HG03571 (cell line): ENCODE measurements at regions not wholly inside any gene's neighbourhood (a gene's known extent, or its start where the extent isn't known, plus 50 kb on each side); places are given as distances from the start of the nearest gene placed in this dataset.
A peak's percentile ranks its signal among the peaks of the same experiment; 100 is the strongest.

Experiments used
- ATAC-seq: cut with Tn5 transposase; IDR thresholded peaks from one replicate; pipeline ENCODE4 v1.9.1; 2021; ENCODE audit not compliant: unreplicated experiment

DNA sequence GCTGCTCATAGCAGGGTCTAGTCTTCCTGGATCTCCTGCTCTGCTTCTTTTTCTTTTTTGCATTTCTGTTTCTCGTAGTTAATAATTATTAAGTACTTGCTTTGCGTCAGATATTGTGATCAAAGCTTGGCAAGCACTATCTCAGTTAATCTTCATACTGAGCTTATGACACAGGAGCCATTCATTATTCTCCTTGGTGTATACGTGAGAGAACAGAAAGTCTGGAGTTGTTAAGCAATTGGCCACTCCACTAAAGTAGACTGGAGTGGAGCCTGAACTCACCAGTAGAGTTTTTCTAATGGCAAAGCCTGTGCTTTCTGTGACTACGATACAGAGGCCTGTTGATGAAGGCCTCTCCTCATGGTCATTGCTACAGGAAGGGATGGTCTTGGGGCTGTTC is 285.9 kb downstream of the RFC3 start:
- ATAC-seq, result no peak

DNA sequence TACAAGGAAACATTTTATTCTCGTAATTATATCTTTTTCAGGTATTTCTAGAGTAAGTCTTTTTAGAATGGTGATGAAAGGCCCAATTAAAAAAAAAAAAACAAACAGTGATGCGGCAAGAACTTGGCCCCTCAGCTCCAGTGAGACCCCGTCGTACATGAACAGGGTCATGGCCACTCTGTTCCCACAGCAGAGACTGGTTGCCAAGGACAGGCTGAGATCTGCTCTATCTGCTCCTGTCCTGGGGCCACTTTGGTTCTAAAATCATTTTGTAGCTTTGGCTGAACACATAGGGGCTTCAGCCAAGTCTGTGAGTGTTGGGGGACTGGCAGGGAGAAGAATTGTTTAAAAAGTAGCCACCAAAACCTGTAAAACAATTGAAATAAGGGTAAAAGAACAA is 286.9 kb downstream of the RFC3 start:
- ATAC-seq, result no peak

DNA sequence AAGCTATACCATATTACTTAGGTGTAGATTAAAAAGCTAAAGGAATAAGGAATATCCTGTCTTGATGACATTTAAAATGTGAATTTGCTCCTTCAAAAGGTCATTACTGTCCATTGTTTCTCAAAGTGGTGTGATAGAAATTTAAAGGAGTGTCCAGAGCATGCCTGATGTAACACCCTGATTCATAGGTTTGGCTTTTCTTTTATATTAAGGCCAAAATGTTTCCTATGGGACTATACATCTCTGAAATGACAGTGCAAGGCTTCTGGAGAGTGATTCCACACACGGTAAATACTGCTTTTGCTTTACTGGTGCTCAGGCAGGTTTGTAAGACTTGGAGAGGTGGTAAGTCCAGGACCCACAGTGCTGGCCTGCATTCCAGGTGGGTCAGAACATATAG is 289.9 kb downstream of the RFC3 start:
- no peak for ATAC-seq

DNA sequence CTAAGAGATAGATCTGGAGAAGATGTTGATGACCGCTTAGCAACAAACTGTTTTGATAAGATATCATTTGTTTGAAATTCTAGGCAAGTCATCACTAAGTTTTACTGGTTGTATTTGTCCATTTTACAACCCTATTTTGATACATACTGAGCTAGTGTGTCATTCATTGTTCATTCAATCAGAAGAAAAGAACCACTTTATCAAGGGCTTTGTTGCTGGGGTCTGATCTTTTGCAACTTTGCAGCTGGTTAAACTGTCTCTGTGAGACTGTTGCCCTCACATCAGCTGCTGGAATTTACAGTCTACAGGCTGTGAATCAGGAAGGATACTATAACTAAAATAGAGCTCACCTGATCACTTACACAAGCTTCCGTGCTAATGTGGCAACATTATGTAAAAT is 290.5 kb downstream of the RFC3 start:
- no peak for ATAC-seq

DNA sequence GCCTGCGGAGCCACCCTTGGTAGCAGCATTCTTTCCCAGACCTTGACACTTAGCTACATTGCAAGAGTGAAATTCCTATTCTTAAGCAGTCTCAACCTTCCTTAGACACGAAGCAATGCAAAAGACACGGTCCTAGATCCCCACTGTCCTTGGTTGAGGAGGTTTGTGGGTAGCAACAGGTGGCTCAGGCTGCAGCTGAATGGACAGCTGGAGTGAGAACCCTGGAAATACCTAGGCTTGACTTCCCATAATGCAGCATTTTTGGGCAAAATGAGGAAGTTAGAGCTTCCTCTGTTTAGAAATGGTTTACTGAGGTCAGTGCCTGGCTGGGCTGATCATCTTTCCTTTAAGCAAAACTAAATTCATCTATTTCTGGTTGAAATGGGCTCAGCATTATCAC is 296.6 kb downstream of the RFC3 start:
- no peak for ATAC-seq

DNA sequence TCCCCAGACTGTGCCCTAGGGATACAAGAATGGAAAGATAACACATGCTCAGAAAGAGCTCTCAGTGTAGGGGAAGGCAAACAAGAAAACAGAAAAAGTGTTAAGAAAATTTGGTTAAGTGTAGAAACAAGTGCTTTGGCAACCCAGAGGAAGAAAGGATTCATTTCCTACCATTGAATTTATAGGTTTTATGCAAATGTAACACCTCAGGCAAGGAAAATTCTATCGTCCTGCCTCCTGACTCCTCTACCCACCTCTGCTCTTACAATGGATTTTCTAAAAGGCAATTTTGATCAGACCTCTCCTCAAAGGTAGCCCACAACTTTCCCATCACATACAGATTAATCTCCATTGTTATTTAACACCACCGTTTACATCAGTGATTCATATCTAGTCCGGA is 298.7 kb downstream of the RFC3 start:
- ATAC-seq, result no peak

DNA sequence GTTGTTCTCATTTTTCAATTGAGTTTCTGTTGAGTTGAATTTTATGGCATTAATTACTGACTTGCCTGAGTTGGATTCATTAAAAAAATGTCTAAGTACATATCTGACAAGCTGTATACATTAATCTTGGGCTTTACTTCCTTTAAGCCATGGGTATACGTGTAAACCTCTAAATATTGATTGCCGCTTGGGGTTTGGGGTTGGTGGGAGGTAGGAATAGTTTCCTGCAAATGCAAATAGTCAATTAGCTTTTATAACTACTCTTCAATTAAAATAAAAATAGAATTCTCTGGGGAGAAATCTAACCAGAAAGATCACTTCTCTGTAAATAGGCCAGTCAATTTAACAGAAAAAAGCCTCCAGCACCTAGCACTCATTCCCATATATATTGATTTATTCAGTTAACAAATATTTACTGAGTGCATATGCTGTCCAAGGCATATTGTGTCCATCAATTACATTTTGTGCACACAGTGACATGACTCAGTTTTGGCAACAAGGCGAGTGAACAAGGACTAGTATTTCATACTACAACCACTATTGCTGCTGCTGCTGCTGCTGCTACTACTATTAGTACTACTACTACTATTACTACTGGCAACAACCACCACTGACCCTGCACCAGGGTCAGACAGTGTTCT is 306.8 kb downstream of the RFC3 start:
- no peak for ATAC-seq

DNA sequence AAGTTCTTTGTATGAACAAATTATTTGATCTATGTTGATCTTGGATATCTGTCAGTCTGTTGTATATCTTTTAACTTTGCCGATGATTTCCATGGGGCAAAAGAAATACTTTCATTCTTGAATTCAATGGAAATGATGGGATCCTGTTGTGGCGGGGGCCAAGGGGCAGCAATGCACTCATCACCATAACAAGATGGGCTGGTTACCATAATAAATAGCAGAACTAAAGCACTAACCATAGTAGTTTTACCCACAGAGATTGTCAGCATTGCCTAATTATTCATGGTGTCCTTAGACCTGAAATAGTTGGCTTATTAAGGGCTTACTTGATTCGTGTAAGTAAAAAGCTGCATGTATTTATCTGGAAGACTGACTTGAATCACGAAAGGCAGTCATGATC is 309.6 kb downstream of the RFC3 start:
- no peak for ATAC-seq

DNA sequence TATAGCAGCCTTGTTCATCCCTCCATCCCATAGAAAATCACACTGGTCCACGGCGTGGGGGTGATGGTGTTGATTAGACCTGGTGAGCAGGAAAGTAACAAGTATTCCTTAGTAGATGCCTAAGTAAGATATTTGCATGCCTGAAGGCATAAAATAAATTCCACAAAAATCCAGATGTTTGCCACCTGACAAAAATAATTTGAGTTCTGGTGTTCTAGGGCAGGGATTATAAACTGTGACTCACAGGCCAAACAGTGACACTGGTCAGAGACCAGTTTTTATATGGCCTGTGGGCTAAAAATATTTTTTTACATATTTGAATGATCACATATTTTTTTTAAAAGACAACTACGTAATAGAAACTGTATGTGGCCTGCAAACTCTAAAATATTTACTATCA is 310.7 kb downstream of the RFC3 start:
- no peak for ATAC-seq

DNA sequence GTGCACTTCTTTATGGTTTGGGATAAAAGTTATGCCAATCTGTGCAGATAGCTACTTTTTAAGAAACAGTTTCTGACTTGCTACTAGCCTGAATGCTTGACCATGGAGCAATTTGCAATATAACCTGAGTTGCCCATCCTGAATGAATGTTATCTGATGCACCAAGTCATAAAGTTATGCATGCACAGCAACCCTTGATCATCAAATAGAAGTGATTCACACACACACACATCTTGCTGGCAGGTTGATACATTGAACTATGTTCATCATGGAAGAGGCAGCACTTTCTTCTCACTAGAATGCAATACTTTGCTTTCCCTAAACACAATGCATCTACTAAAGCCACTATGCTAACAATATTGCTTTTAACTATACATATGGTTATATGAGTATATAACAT is 311.5 kb downstream of the RFC3 start:
- no peak for ATAC-seq

DNA sequence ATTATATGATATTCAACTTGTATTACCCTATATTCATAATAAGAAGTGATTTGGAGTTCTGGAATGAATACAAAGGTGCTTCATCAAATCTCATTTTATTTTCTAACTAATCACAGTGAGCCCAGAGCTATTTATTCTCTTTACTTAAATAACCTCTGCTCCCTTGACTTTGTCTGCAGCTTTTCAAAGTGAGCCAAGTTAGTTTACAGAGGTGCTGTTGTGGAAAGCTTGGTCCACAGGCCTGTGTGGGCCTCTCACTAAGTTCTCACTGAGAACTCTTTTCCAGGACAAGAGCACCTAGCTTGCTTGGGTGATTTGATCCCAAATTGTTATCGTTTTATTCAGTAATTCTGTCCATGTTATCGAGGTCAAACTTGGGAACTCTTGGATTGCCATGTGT is 319.3 kb downstream of the RFC3 start:
- no peak for ATAC-seq

DNA sequence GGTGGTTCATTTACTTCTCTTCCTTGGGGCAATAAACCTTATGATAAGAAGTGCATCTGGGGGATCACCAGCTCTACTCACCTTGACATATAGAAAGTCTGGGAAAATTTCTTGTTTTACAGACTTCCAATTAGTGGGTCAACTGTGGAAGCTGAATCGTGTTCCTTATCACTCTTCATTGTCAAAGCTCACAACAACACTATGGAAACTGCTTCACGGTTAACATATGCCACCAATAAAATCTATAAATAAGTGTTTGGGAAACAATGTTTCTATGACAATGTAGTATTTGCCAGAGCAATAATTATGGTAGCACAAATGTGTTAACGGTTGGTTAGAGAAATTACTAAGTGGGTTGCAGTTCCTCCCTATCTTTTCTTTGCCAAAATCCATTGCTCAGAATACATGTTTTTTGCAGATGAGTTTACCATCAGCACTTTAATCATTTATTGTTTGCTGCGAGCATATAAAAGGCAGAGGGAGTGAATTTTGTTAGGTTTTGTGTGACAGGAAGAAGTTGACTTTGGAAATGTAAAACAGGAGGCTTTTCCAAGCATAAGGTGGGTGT is 321.8 kb downstream of the RFC3 start:
- ATAC-seq, result no peak

DNA sequence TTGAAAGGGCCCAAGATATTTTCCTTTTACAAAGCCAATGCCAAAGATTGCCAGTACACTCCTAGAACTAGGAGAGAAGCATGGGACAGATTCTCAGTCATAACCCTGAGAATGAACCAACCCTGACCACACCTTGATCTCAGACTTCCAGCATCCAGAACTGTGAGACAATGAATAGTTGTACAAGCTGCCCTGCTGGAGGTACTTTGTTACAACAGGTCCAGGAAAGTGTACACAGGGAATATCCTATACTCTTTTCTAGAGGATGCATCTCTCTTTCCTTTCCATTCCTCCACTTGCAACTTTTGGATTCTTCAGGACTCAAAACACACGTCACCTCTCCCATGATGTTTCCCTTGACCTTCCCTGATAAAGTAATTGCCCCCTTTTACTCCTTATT is 325.7 kb downstream of the RFC3 start:
- ATAC-seq, result no peak

DNA sequence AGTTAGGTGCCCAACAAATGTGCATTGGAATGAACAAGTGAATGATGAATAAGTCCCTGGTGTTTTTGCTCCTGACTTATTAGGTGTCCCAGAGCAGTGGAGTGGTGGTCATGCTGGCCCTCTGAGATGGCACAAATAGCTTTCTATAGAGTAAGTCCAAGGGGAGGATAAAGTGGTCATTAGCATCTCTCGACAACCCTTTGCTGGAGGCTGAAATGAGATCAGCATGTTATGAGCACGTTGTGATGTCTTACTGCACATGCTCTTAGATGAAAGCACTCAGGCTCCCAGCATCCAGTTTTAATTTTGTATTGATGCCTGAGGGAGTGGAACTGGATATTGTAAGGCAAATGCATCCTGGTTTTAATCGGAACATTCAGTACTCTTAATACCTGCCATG is 326.2 kb downstream of the RFC3 start:
- no peak for ATAC-seq

DNA sequence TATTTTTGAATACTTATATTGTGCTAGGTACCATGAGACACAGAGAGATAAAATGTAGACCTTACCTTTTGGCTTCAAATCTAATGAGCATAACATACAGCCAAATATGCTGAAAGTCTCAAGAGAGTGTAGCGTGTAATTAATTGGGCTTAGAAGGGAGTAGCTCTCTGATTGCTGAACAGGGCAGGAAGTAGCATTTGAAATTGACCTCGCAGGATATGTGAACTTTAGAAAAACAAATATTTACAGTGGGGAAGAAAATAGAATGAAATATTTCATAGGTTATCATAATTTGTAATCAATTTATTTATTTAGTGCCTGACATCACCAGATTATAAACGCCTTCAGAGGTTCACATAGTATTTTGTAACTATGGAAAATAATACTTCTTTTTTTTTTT is 327.1 kb downstream of the RFC3 start:
- ATAC-seq, result no peak

DNA sequence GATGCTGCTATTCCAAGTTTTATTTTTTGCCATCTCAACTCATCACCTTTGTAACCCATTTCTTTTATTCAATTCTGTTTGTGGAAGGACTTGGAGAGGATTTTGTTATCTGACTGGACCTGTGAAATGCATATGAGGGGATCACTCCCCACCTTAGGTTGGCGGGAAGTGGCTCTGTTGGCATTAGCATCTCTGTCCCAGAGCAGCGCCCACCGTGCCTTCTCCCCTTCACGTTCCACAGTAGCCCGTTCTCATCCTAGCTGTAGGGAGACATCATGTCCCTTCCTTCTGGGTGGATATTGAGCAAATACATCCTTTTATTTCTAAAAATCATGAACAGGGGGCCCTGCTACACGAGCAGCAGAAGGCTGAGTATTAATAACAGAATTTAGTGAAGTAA is 330.4 kb downstream of the RFC3 start:
- ATAC-seq, result no peak

DNA sequence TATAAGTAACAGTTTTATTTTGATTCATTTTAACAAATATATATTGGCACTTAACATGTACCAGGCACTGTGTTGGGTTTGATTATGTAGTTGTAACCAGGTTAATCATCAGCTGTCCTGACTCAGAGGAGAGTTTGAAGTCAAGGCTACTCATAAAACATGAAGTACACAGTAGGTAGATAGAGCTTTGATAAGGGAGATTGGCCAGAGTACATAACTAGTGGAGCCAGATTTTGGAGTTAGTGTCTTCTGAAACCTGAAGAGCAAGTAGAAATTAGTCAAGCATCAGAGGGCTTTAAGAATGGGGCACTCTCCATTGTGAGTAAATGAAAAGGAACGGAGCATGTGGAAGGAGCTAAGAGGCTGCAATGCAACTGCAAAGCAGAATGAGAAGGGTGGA is 333.9 kb downstream of the RFC3 start:
- ATAC-seq, result no peak

DNA sequence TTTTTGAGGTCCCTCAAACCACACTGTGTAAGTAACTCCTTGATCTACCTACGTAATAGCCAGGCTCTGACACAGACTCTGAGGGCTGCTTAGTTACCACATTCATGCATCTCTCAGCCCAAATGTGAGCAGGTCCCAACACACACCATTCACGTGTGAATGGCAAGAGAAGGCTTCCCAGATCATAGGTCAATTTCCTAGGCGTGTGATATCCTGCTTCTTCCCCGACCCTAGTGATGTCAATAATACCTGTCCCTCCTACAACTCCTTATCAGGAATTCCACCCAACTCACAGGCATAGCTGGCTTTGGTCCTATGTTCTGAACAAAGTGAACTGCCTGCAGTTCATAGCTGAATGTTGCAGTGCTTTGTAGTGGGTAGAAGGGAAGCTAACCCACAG is 334.5 kb downstream of the RFC3 start:
- ATAC-seq, result no peak

DNA sequence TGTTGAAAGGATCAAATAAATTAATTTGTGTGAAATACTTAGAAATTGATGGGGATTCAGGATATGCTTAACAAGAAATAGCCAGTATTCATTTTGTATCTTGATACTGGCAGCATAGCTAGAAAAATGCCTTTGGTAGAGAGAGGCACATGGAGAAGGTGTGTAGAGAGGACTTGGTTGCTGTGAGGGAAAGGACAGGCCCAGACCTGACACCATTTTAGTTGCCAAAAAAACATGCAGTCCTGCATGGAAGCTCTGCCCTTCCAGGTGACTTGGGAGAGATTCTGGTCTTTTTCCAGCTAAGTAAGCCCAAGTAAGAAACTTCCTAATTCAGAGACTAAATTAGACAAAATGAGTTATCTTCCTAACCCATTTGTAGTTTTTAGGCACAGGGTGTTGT is 335.0 kb downstream of the RFC3 start:
- no peak for ATAC-seq

DNA sequence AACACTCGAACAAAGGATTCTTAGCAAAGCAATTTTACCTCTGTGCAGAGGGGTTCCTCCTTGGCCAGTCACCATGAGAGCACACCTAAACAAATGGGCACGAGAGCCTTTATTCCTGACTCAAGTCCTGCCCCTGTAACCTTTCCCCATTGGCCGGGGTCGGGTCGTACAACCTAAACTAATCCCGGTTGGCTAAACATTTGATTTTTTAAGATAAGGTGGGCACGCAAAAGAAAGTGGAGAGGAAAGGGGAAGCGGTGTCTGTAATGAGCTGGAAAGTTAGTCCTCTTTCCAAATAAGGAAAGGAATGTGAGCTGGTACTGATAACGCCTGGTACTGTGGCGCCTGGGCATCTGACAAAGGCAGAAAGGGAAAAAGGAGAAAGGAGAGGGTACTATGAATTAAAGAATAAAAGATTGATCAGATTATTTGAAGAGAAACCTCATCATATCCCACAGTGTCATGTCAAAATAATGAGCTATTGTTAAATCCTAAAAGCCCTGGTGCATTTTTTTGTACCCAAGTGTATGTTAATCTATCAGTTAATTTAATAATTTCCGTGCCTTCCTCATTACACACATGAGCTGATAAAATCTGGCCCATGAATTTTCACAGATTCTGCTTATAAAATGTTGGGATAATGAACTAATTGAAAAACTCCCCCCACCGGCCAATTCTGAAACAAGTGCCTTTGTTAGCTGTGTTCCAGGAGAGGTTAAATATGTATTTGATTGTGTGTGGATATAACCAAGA is 335.7 kb downstream of the RFC3 start:
- no peak for ATAC-seq

DNA sequence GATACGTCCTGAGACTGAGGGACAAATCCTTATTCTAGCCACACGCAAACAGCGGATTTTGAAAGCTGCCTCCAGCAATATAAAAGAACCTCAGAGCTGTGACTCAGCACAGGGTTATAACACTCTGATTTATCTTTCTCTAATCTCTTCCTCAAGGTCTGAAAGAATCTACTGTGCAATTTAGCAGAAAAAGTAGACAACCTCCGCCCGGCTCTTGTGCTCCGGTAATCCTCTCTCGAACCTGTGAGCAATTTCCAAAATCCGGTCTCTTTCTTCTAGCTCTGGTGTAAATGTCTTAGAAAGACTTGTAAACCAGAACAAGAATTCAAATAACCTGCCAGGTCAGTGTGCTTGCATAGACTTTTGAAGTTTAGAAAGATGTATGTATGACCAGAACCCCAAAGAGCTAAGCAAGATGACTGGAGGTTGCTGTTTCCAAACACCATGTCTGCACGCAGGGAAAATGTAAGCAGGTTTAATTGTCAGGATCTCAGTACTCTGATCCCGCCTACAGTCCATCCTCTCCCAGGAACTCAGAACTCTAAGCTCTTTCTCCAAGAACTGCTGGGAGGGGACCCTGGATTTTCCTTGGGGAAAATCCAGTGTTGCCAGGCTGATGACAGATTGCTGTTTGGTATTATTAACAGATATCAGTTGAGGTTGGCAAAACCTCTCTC is 338.1 kb downstream of the RFC3 start:
- ATAC-seq, result no peak

DNA sequence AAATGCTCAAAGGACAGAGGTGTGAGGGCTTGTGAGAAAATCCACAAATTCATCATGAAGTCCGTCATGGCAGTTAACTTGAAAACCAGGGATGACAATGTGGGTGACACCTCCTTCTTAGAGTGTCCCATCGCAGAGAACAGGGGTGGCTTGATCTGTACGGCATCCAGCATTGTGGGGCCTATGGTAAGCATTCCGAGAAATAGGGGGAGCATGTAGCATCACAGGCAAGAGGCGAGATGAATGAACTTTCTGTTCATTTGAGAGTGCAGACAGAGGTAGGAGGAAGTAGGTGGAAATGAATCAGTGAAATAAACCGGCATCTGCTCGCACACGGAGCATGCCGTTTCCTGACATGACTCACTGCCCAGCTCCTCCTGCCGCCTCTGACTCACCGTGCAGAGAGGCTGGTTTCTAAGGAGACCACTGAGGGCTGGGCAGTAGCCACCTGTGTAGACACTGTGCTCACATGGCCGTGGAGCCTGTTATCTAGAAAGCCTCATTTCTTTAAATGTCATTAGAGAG is 339.0 kb downstream of the RFC3 start:
- ATAC-seq, result peak; percentile 99
